ENCODE measurements at regions not wholly inside any gene's neighbourhood (a gene's known extent, or its start where the extent isn't known, plus 50 kb on each side); places are given as distances from the start of the nearest gene placed in this dataset.

DNA sequence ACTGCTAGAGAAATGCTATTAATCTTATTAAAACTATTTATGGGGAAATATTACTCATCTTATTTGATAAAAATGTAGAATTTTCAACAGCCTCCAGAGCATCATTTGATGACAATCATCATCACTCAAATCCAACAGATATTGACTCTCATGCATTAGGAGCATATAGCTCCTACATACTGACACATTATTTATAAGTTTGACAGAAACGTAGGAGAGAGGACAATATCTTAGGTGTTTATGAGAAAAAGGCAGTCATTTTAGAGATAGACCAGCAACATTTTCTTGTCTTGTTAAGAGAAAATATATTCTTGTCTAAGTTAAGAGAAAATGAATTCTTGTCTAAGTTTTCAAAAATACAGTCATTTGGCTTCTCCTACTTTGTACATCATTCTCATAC, 2550.2 kb downstream of the PCDH7 start:
- Mint-ChIP-seq H3K36me3 (no peaks in the 10 kb centered on the region), H3K9me3 (no peaks in the 10 kb centered on the region), H3K27ac (no peak overlapping the region), H3K4me1 (ENCODE audit: unreplicated experiment) (no peaks in the 10 kb centered on the region), H3K27me3 (no peaks in the 10 kb centered on the region), H3K4me3 (no peak overlapping the region)
- no peak for DNase-seq (ENCODE audit: extremely low spot score, unreplicated experiment)
- TF ChIP-seq, protein P1, sequence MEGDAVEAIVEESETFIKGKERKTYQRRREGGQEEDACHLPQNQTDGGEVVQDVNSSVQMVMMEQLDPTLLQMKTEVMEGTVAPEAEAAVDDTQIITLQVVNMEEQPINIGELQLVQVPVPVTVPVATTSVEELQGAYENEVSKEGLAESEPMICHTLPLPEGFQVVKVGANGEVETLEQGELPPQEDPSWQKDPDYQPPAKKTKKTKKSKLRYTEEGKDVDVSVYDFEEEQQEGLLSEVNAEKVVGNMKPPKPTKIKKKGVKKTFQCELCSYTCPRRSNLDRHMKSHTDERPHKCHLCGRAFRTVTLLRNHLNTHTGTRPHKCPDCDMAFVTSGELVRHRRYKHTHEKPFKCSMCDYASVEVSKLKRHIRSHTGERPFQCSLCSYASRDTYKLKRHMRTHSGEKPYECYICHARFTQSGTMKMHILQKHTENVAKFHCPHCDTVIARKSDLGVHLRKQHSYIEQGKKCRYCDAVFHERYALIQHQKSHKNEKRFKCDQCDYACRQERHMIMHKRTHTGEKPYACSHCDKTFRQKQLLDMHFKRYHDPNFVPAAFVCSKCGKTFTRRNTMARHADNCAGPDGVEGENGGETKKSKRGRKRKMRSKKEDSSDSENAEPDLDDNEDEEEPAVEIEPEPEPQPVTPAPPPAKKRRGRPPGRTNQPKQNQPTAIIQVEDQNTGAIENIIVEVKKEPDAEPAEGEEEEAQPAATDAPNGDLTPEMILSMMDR (conservative IDR thresholded peaks at IDR 0.05) = no peak

DNA sequence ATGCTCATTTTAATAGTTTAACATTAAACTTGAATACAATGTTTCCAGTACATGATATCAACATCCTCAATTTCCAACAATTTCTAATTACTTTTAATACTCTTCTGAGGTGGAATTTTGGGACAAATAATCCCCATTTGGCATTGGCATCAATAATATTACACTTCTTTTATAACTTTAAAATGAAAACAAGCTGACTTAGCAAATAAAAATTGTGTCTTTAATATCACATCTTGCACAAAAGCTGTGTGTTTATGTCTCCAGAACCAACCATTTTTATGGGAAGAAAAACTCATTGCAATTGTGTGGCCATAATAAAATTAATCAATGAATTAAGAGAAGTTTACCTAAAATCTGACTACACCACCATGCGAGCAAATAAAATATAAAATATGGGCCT, 2552.6 kb downstream of the PCDH7 start:
- TF ChIP-seq, protein P1 (conservative IDR thresholded peaks at IDR 0.05) = no peak
- no peaks in the 10 kb centered on the region for H3K27me3 Mint-ChIP-seq
- no peaks in the 10 kb centered on the region for H3K4me1 Mint-ChIP-seq (ENCODE audit: unreplicated experiment)
- H3K4me3 Mint-ChIP-seq = no peak overlapping the region
- no peaks in the 10 kb centered on the region for H3K9me3 Mint-ChIP-seq
- DNase-seq (ENCODE audit: extremely low spot score, unreplicated experiment) = no peak
- H3K36me3 Mint-ChIP-seq = no peaks in the 10 kb centered on the region
- H3K27ac Mint-ChIP-seq = no peak overlapping the region

GRCh38 chr4:33283818-33284217, 2563.6 kb downstream of the PCDH7 start:
- Mint-ChIP-seq H3K36me3 (no peaks in the 10 kb centered on the region), H3K4me3 (no peak overlapping the region), H3K27ac (no peak overlapping the region), H3K4me1 (ENCODE audit: unreplicated experiment) (no peaks in the 10 kb centered on the region), H3K9me3 (no peaks in the 10 kb centered on the region), H3K27me3 (no peaks in the 10 kb centered on the region)
- TF ChIP-seq, protein P1 (conservative IDR thresholded peaks at IDR 0.05) = no peak
- DNase-seq (ENCODE audit: extremely low spot score, unreplicated experiment) = no peak

DNA sequence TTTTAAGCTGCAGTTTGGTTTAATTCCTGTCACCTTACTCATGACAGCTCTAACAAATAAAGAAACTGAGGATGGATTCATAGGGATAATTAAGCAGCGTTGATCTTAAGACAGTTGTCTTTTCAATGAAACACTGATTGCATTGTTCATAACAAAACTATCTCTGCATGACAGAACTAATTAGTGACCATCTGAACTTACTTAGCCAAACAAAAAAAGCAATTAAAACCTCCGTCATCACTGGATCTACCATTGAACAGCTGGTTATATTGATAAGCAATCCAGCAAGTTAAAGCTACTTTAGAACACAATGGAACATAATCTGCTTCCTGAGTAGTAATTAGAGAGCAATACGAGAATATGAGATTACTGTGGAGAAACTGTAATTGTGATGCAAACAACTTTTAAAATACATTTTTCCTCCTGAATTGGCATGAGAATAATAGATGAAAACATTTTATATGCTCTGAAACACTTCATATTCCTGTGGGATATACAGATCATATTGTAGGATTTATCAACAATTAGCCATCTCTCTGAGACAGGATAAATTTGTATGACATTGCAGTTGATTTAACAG, 2576.8 kb downstream of the PCDH7 start:
- Mint-ChIP-seq H3K36me3 (no peaks in the 10 kb centered on the region), H3K4me1 (ENCODE audit: unreplicated experiment) (peaks cover 6% of the 10 kb centered on the region), H3K4me3 (no peak overlapping the region), H3K27me3 (no peaks in the 10 kb centered on the region), H3K9me3 (peaks cover 4% of the 10 kb centered on the region), H3K27ac (no peak overlapping the region)
- DNase-seq (ENCODE audit: extremely low spot score, unreplicated experiment) = no peak
- TF ChIP-seq, protein P1 (conservative IDR thresholded peaks at IDR 0.05) = no peak

GRCh38 chr4:33302321-33302720, 2582.2 kb downstream of the PCDH7 start:
- no peak for DNase-seq (ENCODE audit: extremely low spot score, unreplicated experiment)
- no peak overlapping the region for H3K27ac Mint-ChIP-seq
- TF ChIP-seq, protein P1 (conservative IDR thresholded peaks at IDR 0.05) = no peak

GRCh38 chr4:33306131-33306530, 2586.0 kb downstream of the PCDH7 start:
- TF ChIP-seq, protein P1 (conservative IDR thresholded peaks at IDR 0.05) = no peak
- Mint-ChIP-seq H3K27me3 (no peaks in the 10 kb centered on the region), H3K4me3 (no peak overlapping the region), H3K27ac (no peak overlapping the region), H3K9me3 (no peaks in the 10 kb centered on the region), H3K4me1 (ENCODE audit: unreplicated experiment) (peaks cover 5% of the 10 kb centered on the region), H3K36me3 (no peaks in the 10 kb centered on the region)
- no peak for DNase-seq (ENCODE audit: extremely low spot score, unreplicated experiment)

More at GRCh38 chr4:33302321-33302720, 2582.2 kb downstream of the PCDH7 start:
- H3K4me1 Mint-ChIP-seq (ENCODE audit: unreplicated experiment) = peaks cover 11% of the 10 kb centered on the region
- no peaks in the 10 kb centered on the region for H3K36me3 Mint-ChIP-seq
- H3K27me3 Mint-ChIP-seq = no peaks in the 10 kb centered on the region
- H3K4me3 Mint-ChIP-seq = no peak overlapping the region
- peaks cover 4% of the 10 kb centered on the region for H3K9me3 Mint-ChIP-seq

Measured in type B pancreatic cell (in vitro differentiated cells).